ENCODE measurements at regions not wholly inside any gene's neighbourhood (a gene's known extent, or its start where the extent isn't known, plus 50 kb on each side); places are given as distances from the start of the nearest gene placed in this dataset.

GRCh38 chr15:70302360-70302759, 204.6 kb upstream of the TLE3 start:
- Histone ChIP-seq H3K4me1 (ENCODE audit: insufficient read depth, poor library complexity, severe bottlenecking) (no peaks in the 10 kb centered on the region), H3K9me3 (ENCODE audit: severe bottlenecking) (peaks cover 2% of the 10 kb centered on the region), H3K36me3 (ENCODE audit: low read depth) (no peaks in the 10 kb centered on the region), H3K27me3 (ENCODE audit: insufficient read depth, poor library complexity, severe bottlenecking) (no peaks in the 10 kb centered on the region), H3K4me3 (ENCODE audit: severe bottlenecking) (no peak overlapping the region), H3K27ac (ENCODE audit: poor library complexity, severe bottlenecking) (no peak overlapping the region)
- no peak for TF ChIP-seq CTCF (IDR thresholded peaks at IDR 0.05; ENCODE audit: poor library complexity, severe bottlenecking)
- ATAC-seq (ENCODE audit: low read depth) = no peak
- no peak for DNase-seq (ENCODE audit: low spot score)

GRCh38 chr15:70301396-70301795, 203.7 kb upstream of the TLE3 start:
- DNase-seq (ENCODE audit: low spot score) = no peak
- TF ChIP-seq CTCF (IDR thresholded peaks at IDR 0.05; ENCODE audit: poor library complexity, severe bottlenecking) = no peak
- no peak overlapping the region for H3K4me3 ChIP-seq (ENCODE audit: severe bottlenecking)
- no peaks in the 10 kb centered on the region for H3K27me3 ChIP-seq (ENCODE audit: insufficient read depth, poor library complexity, severe bottlenecking)
- peaks cover 2% of the 10 kb centered on the region for H3K9me3 ChIP-seq (ENCODE audit: severe bottlenecking)
- ATAC-seq (ENCODE audit: low read depth) = no peak
- H3K27ac ChIP-seq (ENCODE audit: poor library complexity, severe bottlenecking) = no peak overlapping the region
- H3K4me1 ChIP-seq (ENCODE audit: insufficient read depth, poor library complexity, severe bottlenecking) = no peaks in the 10 kb centered on the region
- H3K36me3 ChIP-seq (ENCODE audit: low read depth) = no peaks in the 10 kb centered on the region

GRCh38 chr15:70299931-70300869, 202.5 kb upstream of the TLE3 start:
- DNase-seq (ENCODE audit: low spot score) (no peak), ATAC-seq (ENCODE audit: low read depth) (no peak; the same call in 2 of the 3 replicates)
- Histone ChIP-seq H3K27me3 (ENCODE audit: insufficient read depth, poor library complexity, severe bottlenecking) (no peaks in the 10 kb centered on the region), H3K4me1 (ENCODE audit: insufficient read depth, poor library complexity, severe bottlenecking) (no peaks in the 10 kb centered on the region), H3K27ac (ENCODE audit: poor library complexity, severe bottlenecking) (no peak overlapping the region), H3K36me3 (ENCODE audit: low read depth) (no peaks in the 10 kb centered on the region), H3K9me3 (ENCODE audit: severe bottlenecking) (peaks cover 2% of the 10 kb centered on the region), H3K4me3 (ENCODE audit: severe bottlenecking) (no peak overlapping the region)
- TF ChIP-seq CTCF (IDR thresholded peaks at IDR 0.05; ENCODE audit: poor library complexity, severe bottlenecking) = no peak

GRCh38 chr15:70297465-70298058, 199.8 kb upstream of the TLE3 start:
- DNase-seq (ENCODE audit: low spot score) (no peak), ATAC-seq (ENCODE audit: low read depth) (no peak)
- Histone ChIP-seq H3K36me3 (ENCODE audit: low read depth) (no peaks in the 10 kb centered on the region), H3K27me3 (ENCODE audit: insufficient read depth, poor library complexity, severe bottlenecking) (no peaks in the 10 kb centered on the region), H3K27ac (ENCODE audit: poor library complexity, severe bottlenecking) (no peak overlapping the region), H3K9me3 (ENCODE audit: severe bottlenecking) (no peaks in the 10 kb centered on the region), H3K4me1 (ENCODE audit: insufficient read depth, poor library complexity, severe bottlenecking) (no peaks in the 10 kb centered on the region), H3K4me3 (ENCODE audit: severe bottlenecking) (no peak overlapping the region)
- no peak for TF ChIP-seq CTCF (IDR thresholded peaks at IDR 0.05; ENCODE audit: poor library complexity, severe bottlenecking)
